BJ (cell line): ENCODE measurements at regions not wholly inside any gene's neighbourhood (a gene's known extent, or its start where the extent isn't known, plus 50 kb on each side); places are given as distances from the start of the nearest gene placed in this dataset.

ENCODE experiments used
- CTCF ChIA-PET: fragments of 350-600 bp; formaldehyde crosslinking; extraction: SDS; loops from one replicate; lab custom pipeline; 2021; ENCODE audit warnings: antibody characterized with exemption, inconsistent platforms; lab: Yijun Ruan, JAX
- POLR2A ChIA-PET: fragments of 300-600 bp; sonication (Branson Sonifier 250); formaldehyde crosslinking; extraction: SDS; loops from one replicate; lab custom pipeline; 2021; ENCODE audit warnings: antibody characterized with exemption; lab: Charles Lee
- DNase-seq: peaks from one replicate; pipeline ENCODE4 v3.0.0-alpha.2; 2011; ENCODE audit warnings: low read depth
- H3K27me3 ChIP-seq: 2 replicates; pipeline ENCODE4 v1.6.0; 2011; ENCODE audit warnings: low read length; ENCODE audit not compliant: control insufficient read depth, insufficient read depth
- H3K36me3 ChIP-seq: 2 replicates; pipeline ENCODE4 v1.5.1; 2011; ENCODE audit warnings: low read length; ENCODE audit not compliant: control insufficient read depth, insufficient read depth
- H3K4me3 ChIP-seq: 2 replicates; pipeline ENCODE4 v1.5.1; 2011; ENCODE audit warnings: low read depth, mild to moderate bottlenecking, control low read depth, low read length
- TF ChIP-seq, protein P1 (sequence below): IDR thresholded peaks from 2 replicates; pipeline ENCODE4 v1.5.1; 2011; ENCODE audit warnings: low read depth, mild to moderate bottlenecking, control low read depth, inconsistent platforms, low read length, moderate library complexity; ENCODE audit not compliant: insufficient read depth

DNA sequence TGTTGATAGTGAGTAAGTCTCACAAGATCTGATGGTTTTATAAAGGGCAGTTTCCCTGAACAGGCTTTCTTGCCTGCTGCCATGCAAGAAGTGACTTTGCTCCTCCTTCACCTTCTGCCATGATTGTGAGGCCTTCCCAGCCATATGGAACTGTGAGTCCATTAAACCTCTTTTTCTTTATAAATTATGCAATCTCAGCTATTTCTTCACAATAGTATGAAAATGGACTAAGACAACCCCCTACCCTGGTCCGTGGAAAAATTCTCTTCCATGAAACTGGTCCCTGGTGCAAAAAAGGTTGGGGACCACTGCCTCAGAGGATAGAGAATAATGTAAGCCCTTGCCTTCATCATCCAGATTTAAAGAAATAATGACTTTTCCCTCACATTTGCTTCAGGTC, 861.3 kb downstream of the QKI start:
- Histone ChIP-seq H3K4me3 (no peak overlapping the region), H3K27me3 (no peaks in the 10 kb centered on the region), H3K36me3 (no peaks in the 10 kb centered on the region)
- DNase-seq = no peak
- TF ChIP-seq, protein P1, sequence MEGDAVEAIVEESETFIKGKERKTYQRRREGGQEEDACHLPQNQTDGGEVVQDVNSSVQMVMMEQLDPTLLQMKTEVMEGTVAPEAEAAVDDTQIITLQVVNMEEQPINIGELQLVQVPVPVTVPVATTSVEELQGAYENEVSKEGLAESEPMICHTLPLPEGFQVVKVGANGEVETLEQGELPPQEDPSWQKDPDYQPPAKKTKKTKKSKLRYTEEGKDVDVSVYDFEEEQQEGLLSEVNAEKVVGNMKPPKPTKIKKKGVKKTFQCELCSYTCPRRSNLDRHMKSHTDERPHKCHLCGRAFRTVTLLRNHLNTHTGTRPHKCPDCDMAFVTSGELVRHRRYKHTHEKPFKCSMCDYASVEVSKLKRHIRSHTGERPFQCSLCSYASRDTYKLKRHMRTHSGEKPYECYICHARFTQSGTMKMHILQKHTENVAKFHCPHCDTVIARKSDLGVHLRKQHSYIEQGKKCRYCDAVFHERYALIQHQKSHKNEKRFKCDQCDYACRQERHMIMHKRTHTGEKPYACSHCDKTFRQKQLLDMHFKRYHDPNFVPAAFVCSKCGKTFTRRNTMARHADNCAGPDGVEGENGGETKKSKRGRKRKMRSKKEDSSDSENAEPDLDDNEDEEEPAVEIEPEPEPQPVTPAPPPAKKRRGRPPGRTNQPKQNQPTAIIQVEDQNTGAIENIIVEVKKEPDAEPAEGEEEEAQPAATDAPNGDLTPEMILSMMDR = no peak
- CTCF ChIA-PET = interaction anchor here (0.7 kb wide), 1 partner anchor 168 kb away, joined by 3 read pairs; no protein-coding TSS in a partner anchor
- POLR2A ChIA-PET = no interaction called here

DNA sequence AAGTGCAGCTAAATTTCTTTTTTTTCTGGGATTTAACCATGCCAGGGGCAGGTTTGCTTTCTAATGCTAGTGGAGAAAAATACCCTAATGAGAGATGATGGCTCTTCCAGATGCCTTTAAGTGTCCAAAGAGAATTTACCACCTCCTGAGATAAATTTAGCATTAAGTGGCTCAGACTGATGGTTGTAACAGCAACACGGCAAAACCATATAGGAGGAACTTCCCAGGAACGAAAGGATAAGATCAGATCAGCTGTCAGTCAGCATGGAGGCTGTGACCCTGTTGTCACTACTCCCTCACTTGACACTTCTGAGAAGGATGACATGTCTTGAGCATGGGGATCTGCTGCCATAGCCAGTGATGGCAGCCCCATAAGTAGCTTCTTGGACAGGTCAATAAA, 860.0 kb downstream of the QKI start:
- TF ChIP-seq, protein P1 = no peak
- Histone ChIP-seq H3K36me3 (no peaks in the 10 kb centered on the region), H3K4me3 (no peak overlapping the region), H3K27me3 (no peaks in the 10 kb centered on the region)
- ChIA-PET POLR2A (no interaction called here), CTCF (interaction anchor here (0.7 kb wide), 1 partner anchor 281 kb away, joined by 4 read pairs; no protein-coding TSS in a partner anchor)
- no peak for DNase-seq

DNA sequence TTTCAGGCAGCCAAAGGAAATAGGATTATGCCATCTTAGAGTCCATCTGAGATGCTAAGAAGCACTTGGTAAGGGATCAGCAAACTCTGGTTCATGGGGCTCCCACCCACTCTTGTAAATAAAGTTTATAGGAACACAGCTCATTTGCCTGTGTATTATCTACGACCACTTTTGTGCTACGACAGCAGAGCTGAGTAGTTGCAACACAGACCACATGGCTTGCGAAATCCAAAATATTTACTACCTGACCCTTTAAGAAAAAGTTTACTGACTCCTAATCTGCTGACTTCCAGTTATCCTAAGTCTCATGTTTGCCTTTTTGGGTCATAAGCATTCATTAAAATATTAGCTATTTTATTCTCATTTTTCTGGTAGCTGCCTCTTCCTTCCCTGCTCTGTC, 859.0 kb downstream of the QKI start:
- TF ChIP-seq, protein P1 = no peak
- POLR2A ChIA-PET = no interaction called here
- Histone ChIP-seq H3K4me3 (no peak overlapping the region), H3K36me3 (no peaks in the 10 kb centered on the region), H3K27me3 (no peaks in the 10 kb centered on the region)
- DNase-seq = no peak
- CTCF ChIA-PET = no interaction called here

DNA sequence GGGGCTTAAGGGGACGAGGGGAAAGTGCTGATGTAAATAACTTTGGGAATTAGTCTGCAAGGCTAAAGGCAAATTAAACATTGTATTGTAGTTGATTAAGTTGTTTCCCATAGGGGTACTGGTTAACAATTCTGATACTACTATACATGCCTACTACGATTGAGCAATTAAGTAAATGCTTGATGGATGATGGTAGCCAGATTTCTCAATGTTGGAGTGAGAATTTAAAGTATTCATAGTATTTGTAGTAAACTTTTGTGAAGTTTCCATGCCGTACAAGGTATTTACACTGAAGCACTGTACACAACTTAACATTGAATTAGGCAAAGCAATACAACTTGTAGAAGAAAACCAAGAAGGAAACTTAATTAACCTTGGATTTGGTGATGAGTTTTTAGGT, 852.3 kb downstream of the QKI start:
- no peaks in the 10 kb centered on the region for H3K27me3 ChIP-seq
- no peak overlapping the region for H3K4me3 ChIP-seq
- CTCF ChIA-PET = no interaction called here
- POLR2A ChIA-PET = no interaction called here
- DNase-seq = no peak
- TF ChIP-seq, protein P1 = no peak
- no peaks in the 10 kb centered on the region for H3K36me3 ChIP-seq

DNA sequence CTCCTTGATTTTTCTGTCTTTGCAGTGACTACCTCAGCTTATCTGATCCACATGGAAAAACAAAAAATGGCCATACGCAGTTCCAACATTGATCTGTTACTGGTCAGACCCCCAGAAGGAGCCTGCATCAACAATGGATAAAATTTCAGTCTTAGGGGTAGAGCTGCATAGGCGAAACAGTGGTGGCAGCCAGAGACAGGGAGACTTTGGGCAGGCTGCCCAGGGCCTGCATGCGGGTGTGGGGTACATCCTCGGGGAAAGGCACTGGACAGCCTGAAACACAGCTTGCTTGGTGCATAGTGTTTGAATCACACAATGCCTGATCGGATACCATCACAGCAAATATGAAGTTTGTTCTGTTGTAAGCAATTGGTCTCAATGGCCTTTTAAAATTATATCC, 847.8 kb downstream of the QKI start:
- TF ChIP-seq, protein P1 = no peak
- Histone ChIP-seq H3K36me3 (no peaks in the 10 kb centered on the region), H3K4me3 (no peak overlapping the region), H3K27me3 (no peaks in the 10 kb centered on the region)
- no peak for DNase-seq
- ChIA-PET CTCF (no interaction called here), POLR2A (no interaction called here)
